ENCODE measurements at regions not wholly inside any gene's neighbourhood (a gene's known extent, or its start where the extent isn't known, plus 50 kb on each side); places are given as distances from the start of the nearest gene placed in this dataset.

DNA sequence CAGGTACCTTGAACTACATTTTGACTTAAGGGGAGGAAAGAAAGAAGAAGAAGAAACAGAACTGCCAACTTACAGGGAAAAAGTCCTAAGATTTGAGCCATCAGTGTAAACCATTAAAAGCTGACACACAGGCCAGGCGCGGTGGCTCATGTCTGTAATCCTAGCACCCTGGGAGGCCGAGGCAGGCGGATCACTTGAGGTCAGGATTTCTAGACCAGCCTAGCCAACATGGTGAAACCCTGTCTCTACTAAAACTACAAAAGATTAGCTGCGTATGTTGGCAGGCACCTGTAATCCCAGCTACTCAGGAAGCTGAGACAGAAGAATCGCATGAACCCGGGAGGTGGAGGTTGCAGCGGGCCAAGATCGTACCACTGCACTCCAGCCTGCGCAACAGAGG, 389.7 kb upstream of the FAM241A start:
- TF ChIP-seq EP300 (IDR thresholded peaks at IDR 0.05; ENCODE audit: borderline replicate concordance): no peak
- TF ChIP-seq FOXM1 (IDR thresholded peaks at IDR 0.05; ENCODE audit: borderline replicate concordance, low read depth): no peak
- no peak for TF ChIP-seq CEBPB (IDR thresholded peaks at IDR 0.05)

All from Ishikawa (cell line).